ENCODE measurements at regions not wholly inside any gene's neighbourhood (a gene's known extent, or its start where the extent isn't known, plus 50 kb on each side); places are given as distances from the start of the nearest gene placed in this dataset.

DNA sequence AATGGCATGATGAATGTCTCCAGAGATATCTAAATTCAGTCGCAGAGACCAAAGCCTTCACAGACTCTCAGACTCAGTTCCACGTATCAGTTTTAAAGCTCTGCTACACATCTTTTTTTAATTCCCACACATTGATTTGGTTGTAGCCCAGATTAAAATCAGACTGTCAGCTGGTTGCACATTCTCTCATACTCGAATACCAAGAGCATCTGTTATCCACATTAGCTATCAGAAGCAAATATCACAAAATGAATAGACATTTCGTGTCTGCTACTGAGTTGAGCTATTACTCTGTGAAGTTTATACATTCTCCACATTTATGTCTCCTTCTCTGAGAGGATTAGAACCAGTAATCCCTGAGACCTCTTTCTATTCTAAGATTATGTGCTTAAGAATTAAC lies 229.2 kb downstream of the GPAM start:
- TF ChIP-seq TP53 (CRISPR knock-in tag; IDR thresholded peaks at IDR 0.05) (no peak), ATF1 (CRISPR knock-in tag; IDR thresholded peaks at IDR 0.05) (no peak)
- TF ChIP-seq, protein P1, sequence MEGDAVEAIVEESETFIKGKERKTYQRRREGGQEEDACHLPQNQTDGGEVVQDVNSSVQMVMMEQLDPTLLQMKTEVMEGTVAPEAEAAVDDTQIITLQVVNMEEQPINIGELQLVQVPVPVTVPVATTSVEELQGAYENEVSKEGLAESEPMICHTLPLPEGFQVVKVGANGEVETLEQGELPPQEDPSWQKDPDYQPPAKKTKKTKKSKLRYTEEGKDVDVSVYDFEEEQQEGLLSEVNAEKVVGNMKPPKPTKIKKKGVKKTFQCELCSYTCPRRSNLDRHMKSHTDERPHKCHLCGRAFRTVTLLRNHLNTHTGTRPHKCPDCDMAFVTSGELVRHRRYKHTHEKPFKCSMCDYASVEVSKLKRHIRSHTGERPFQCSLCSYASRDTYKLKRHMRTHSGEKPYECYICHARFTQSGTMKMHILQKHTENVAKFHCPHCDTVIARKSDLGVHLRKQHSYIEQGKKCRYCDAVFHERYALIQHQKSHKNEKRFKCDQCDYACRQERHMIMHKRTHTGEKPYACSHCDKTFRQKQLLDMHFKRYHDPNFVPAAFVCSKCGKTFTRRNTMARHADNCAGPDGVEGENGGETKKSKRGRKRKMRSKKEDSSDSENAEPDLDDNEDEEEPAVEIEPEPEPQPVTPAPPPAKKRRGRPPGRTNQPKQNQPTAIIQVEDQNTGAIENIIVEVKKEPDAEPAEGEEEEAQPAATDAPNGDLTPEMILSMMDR (IDR thresholded peaks at IDR 0.05) = no peak
- TF ChIP-seq, protein P2, sequence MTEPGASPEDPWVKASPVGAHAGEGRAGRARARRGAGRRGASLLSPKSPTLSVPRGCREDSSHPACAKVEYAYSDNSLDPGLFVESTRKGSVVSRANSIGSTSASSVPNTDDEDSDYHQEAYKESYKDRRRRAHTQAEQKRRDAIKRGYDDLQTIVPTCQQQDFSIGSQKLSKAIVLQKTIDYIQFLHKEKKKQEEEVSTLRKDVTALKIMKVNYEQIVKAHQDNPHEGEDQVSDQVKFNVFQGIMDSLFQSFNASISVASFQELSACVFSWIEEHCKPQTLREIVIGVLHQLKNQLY (CRISPR knock-in tag; IDR thresholded peaks at IDR 0.05) = no peak

Data from WTC11 (cell line).